ENCODE measurements at regions not wholly inside any gene's neighbourhood (a gene's known extent, or its start where the extent isn't known, plus 50 kb on each side); places are given as distances from the start of the nearest gene placed in this dataset.

- TF ChIP-seq ZBTB1 (CRISPR knock-in tag; IDR thresholded peaks at IDR 0.05; ENCODE audit: borderline replicate concordance) (no peak), FOXK2 (IDR thresholded peaks at IDR 0.05) (no peak), CHD2 (IDR thresholded peaks at IDR 0.05; ENCODE audit: low read depth, low read length) (no peak)
Measured at GRCh38 chr4:54449999-54450398, 207.8 kb upstream of the KIT start.
